ENCODE measurements at regions not wholly inside any gene's neighbourhood (a gene's known extent, or its start where the extent isn't known, plus 50 kb on each side); places are given as distances from the start of the nearest gene placed in this dataset.

DNA sequence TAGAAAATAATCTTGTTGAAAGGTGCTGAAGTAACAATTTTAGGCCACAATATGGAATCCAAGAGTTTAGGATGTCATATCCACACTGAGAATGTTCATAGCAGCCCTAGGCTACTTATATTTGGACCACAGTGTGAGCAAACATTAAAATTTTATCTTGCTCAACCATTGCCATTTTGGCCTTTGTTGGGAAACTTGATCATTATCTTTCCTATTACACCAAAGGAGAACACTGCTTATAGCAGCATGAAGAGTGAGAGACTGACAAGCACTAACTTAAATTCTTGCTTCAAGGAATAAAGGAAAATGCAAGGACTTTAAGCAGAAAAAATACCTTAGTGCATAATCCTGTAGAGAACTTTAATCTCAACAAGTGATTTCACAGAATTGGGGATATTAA is 86.3 kb upstream of the LRRTM4 start:
- no peak for DNase-seq (ENCODE audit: low spot score)
- TF ChIP-seq, protein P1, sequence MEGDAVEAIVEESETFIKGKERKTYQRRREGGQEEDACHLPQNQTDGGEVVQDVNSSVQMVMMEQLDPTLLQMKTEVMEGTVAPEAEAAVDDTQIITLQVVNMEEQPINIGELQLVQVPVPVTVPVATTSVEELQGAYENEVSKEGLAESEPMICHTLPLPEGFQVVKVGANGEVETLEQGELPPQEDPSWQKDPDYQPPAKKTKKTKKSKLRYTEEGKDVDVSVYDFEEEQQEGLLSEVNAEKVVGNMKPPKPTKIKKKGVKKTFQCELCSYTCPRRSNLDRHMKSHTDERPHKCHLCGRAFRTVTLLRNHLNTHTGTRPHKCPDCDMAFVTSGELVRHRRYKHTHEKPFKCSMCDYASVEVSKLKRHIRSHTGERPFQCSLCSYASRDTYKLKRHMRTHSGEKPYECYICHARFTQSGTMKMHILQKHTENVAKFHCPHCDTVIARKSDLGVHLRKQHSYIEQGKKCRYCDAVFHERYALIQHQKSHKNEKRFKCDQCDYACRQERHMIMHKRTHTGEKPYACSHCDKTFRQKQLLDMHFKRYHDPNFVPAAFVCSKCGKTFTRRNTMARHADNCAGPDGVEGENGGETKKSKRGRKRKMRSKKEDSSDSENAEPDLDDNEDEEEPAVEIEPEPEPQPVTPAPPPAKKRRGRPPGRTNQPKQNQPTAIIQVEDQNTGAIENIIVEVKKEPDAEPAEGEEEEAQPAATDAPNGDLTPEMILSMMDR (IDR thresholded peaks at IDR 0.05; ENCODE audit: extremely low read depth, missing control alignments) = no peak

- no peak for DNase-seq (ENCODE audit: low spot score)
These were observed 107.4 kb upstream of the LRRTM4 start for GRCh38 chr2:77629539-77629938.

DNA sequence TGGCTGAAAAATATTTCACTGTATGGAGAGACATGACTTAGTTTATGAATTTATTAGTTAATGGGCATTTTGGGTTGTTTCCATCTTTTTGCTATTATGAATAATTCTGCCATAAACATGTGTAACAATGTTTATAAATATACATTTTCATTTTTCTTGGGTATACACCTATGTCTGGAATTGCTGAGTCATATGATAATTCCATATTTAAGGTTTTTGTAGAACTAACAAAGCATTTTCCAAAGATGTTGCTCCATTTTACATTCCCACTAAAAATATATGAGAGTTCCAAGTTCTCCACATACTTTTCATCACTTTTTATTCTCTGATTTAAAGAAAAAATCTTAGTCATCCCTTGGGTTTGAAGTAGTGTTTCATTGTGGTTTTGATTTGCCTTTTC is 108.8 kb upstream of the LRRTM4 start:
- no peak for DNase-seq (ENCODE audit: low spot score)
- TF ChIP-seq, protein P1 (IDR thresholded peaks at IDR 0.05; ENCODE audit: extremely low read depth, missing control alignments) = no peak

More at GRCh38 chr2:77629539-77629938, 107.4 kb upstream of the LRRTM4 start:
- TF ChIP-seq, protein P1 (IDR thresholded peaks at IDR 0.05; ENCODE audit: extremely low read depth, missing control alignments) = no peak

DNA sequence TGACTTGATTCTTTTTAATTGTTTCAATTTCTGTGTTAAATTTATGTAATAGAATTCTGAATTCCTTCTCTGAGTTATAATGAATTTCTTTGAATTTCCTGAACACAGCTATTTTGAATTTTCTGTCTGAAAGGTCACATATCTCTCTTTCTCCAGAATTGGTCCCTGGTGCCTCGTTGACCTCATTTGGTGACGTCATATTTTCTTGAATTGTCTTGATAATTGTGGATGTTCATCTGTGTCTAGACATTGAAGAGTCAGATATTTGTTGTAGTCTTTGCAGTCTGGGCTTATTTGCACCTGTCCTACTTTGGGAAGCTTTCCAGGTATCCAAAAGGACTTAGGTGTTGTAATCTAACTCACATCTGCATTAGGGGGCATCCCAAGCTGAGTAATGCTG is 111.4 kb upstream of the LRRTM4 start:
- no peak for DNase-seq (ENCODE audit: low spot score)
- TF ChIP-seq, protein P1 (IDR thresholded peaks at IDR 0.05; ENCODE audit: extremely low read depth, missing control alignments) = no peak

- TF ChIP-seq, protein P1 (IDR thresholded peaks at IDR 0.05; ENCODE audit: extremely low read depth, missing control alignments) = no peak
- no peak for DNase-seq (ENCODE audit: low spot score)
These were observed 118.7 kb upstream of the LRRTM4 start for GRCh38 chr2:77640924-77641323.

DNA sequence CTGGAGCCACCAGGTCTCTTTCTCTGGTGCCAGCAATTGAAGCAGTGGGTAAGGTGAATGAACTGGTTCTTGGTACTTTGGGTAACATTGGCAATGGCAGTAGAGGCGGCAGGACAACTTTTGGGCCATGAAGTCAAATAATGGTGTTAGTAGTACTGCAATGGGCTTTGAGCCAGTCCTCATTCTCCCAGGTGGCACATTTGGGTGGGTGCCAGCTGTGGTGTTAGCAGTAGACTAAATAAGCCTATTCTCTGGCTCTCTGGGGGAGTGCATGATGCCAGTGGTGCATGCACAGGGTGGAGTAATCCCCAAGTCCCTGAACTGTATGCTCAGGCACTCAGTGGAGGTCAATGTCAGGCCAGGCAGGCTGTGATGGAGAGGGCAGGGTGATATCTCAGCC is 120.2 kb upstream of the LRRTM4 start:
- no peak for DNase-seq (ENCODE audit: low spot score)
- TF ChIP-seq, protein P1 (IDR thresholded peaks at IDR 0.05; ENCODE audit: extremely low read depth, missing control alignments) = no peak

DNA sequence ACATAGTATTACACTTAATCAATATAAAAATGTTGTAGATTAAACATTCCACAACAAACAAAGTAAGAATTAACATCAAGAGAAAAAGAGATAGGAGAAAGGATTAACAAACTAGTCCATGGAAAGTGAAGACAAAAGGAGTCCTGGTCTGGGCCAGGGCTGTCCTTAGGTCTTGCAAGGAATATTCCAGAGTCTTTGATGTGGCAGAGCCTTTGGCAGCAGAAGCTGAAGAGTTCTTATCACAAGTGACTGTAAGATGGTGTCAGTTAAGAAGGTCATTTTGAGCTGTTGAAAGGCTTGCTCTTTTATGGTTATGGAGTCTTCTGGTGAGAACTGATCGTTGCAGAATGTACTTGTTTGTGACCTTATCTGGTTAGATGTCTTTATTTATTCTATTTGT is 127.7 kb upstream of the LRRTM4 start:
- TF ChIP-seq, protein P1 (IDR thresholded peaks at IDR 0.05; ENCODE audit: extremely low read depth, missing control alignments) = no peak
- no peak for DNase-seq (ENCODE audit: low spot score)

Data from GM20000 (cell line).